Retina (tissue), 1 donor: ENCODE measurements at regions not wholly inside any gene's neighbourhood (a gene's known extent, or its start where the extent isn't known, plus 50 kb on each side); places are given as distances from the start of the nearest gene placed in this dataset.
"Not testable (repeated sequence)": the region's sequence is repeated elsewhere in the genome, so short reads cannot be mapped to it uniquely, and the experiment has no call there.

ENCODE experiments used
- DNase-seq: peaks from one replicate; pipeline ENCODE4 v3.0.0-alpha.2; 2016

- no peak for DNase-seq
Observed at GRCh38 chr6:160804639-160805038, 102.6 kb downstream of the PLG start.

GRCh38 chr6:160808263-160808662, 106.2 kb downstream of the PLG start:
- DNase-seq: no peak

- no peak for DNase-seq
Observed at GRCh38 chr6:160810238-160810637, 108.2 kb downstream of the PLG start.

GRCh38 chr6:160812097-160812496, 110.1 kb downstream of the PLG start:
- DNase-seq: no peak

- no peak for DNase-seq
Observed at GRCh38 chr6:160818934-160819333, 116.9 kb downstream of the PLG start.

GRCh38 chr6:160820661-160821060, 118.6 kb downstream of the PLG start:
- DNase-seq: not testable (repeated sequence)

- no peak for DNase-seq
Observed at GRCh38 chr6:160831739-160832138, 129.7 kb downstream of the PLG start.

GRCh38 chr6:160832422-160832821, 130.4 kb downstream of the PLG start:
- no peak for DNase-seq

- no peak for DNase-seq
Observed at GRCh38 chr6:160837146-160837545, 135.1 kb downstream of the PLG start.

- DNase-seq: no peak
Observed at GRCh38 chr6:160851031-160851430, 140.5 kb upstream of the MAP3K4 start.

- no peak for DNase-seq
Observed at GRCh38 chr6:160853946-160854345, 137.6 kb upstream of the MAP3K4 start.

- no peak for DNase-seq
Observed at GRCh38 chr6:160858886-160859285, 132.7 kb upstream of the MAP3K4 start.

GRCh38 chr6:160859822-160860221, 131.7 kb upstream of the MAP3K4 start:
- no peak for DNase-seq

GRCh38 chr6:160861824-160862223, 129.7 kb upstream of the MAP3K4 start:
- no peak for DNase-seq

- DNase-seq: no peak
Observed at GRCh38 chr6:160863782-160864181, 127.8 kb upstream of the MAP3K4 start.

GRCh38 chr6:160871320-160871719, 120.2 kb upstream of the MAP3K4 start:
- no peak for DNase-seq

- DNase-seq: no peak
Observed at GRCh38 chr6:160881148-160881808, 110.3 kb upstream of the MAP3K4 start.

GRCh38 chr6:160882006-160882405, 109.6 kb upstream of the MAP3K4 start:
- no peak for DNase-seq

GRCh38 chr6:160882791-160883279, 108.7 kb upstream of the MAP3K4 start:
- DNase-seq: no peak

- DNase-seq: no peak
Observed at GRCh38 chr6:160883560-160883959, 108.0 kb upstream of the MAP3K4 start.

GRCh38 chr6:160883999-160884398, 107.6 kb upstream of the MAP3K4 start:
- no peak for DNase-seq

- not testable (repeated sequence) for DNase-seq
Observed at GRCh38 chr6:160889148-160889547, 102.4 kb upstream of the MAP3K4 start.

- no peak for DNase-seq
Observed at GRCh38 chr6:160891690-160892089, 99.9 kb upstream of the MAP3K4 start.

GRCh38 chr6:160895562-160895961, 96.0 kb upstream of the MAP3K4 start:
- DNase-seq: no peak
